ENCODE measurements at regions not wholly inside any gene's neighbourhood (a gene's known extent, or its start where the extent isn't known, plus 50 kb on each side); places are given as distances from the start of the nearest gene placed in this dataset.

- no peak for TF ChIP-seq CTCF (IDR thresholded peaks at IDR 0.05)
- TF ChIP-seq ZFX (IDR thresholded peaks at IDR 0.05; ENCODE audit: borderline replicate concordance): no peak
These were observed 95.4 kb downstream of the DIPK2A start for GRCh38 chr3:144067059-144067458.

Data from 22Rv1 (cell line).